HepG2 (cell line): ENCODE measurements at regions not wholly inside any gene's neighbourhood (a gene's known extent, or its start where the extent isn't known, plus 50 kb on each side); places are given as distances from the start of the nearest gene placed in this dataset.
A peak's percentile ranks its signal among the peaks of the same experiment; 100 is the strongest.

Source experiments
- AHDC1 ChIP-seq: sonication (generic); formaldehyde crosslinking; IDR thresholded peaks from 2 replicates; pipeline ENCODE4 v1.5.1; 2020; ENCODE audit warnings: mild to moderate bottlenecking, missing genetic modification reagents, borderline replicate concordance
- DNMT3B ChIP-seq: conservative IDR thresholded peaks from 2 replicates; pipeline ENCODE4 v1.6.1; 2016; ENCODE audit warnings: missing biosample characterization, control low read depth
- DR1 ChIP-seq: sonication (generic); formaldehyde crosslinking; IDR thresholded peaks from 2 replicates; pipeline ENCODE4 v1.8.0; 2021; ENCODE audit warnings: mild to moderate bottlenecking, missing genetic modification reagents, inconsistent platforms
- FOXA1 ChIP-seq, 2 experiments: fragments of 450-650 bp in 1 of 2; sonication (generic) in 1 of 2; formaldehyde crosslinking in 1 of 2; IDR thresholded peaks; 2 replicates each; pipeline versions ENCODE4 v1.4.0 to v1.6.1; 2016 to 2020; ENCODE audit warnings: missing genetic modification reagents in 1 of 2
- HOXA3 ChIP-seq: sonication (generic); formaldehyde crosslinking; IDR thresholded peaks from 2 replicates; pipeline ENCODE4 v1.5.0; 2020; ENCODE audit warnings: missing genetic modification reagents
- KAT7 ChIP-seq: IDR thresholded peaks from 2 replicates; pipeline ENCODE4 v1.6.1; 2018; ENCODE audit warnings: borderline replicate concordance, missing compliant biosample characterization
- ZHX2 ChIP-seq, 2 experiments: sonication (generic) in 1 of 2; formaldehyde crosslinking in 1 of 2; IDR thresholded peaks; 2 replicates each; pipeline versions ENCODE4 v1.6.1 to v1.9.0; 2014 to 2022; ENCODE audit warnings: antibody characterized with exemption in 1 of 2, borderline replicate concordance in 1 of 2, inconsistent platforms in 1 of 2, low read depth in 1 of 2, missing genetic modification reagents in 1 of 2
- ZNF10 ChIP-seq: sonication (generic); formaldehyde crosslinking; IDR thresholded peaks from 2 replicates; pipeline ENCODE4 v1.4.0; 2020; ENCODE audit warnings: mild to moderate bottlenecking, low read depth, missing genetic modification reagents, borderline replicate concordance
- ZNF225 ChIP-seq: sonication (generic); formaldehyde crosslinking; IDR thresholded peaks from 2 replicates; pipeline ENCODE4 v1.4.0; 2020; ENCODE audit warnings: mild to moderate bottlenecking, missing genetic modification reagents
- ZNF251 ChIP-seq: sonication (generic); formaldehyde crosslinking; IDR thresholded peaks from 2 replicates; pipeline ENCODE4 v1.9.0; 2021; ENCODE audit warnings: mild to moderate bottlenecking, missing genetic modification reagents
- ZNF343 ChIP-seq: sonication (generic); formaldehyde crosslinking; IDR thresholded peaks from 2 replicates; pipeline ENCODE4 v1.4.0; 2020; ENCODE audit warnings: mild to moderate bottlenecking, missing genetic modification reagents
- ZNF350 ChIP-seq: sonication (generic); formaldehyde crosslinking; IDR thresholded peaks from 2 replicates; pipeline ENCODE4 v1.4.0; 2020; ENCODE audit warnings: mild to moderate bottlenecking, low read depth, missing genetic modification reagents, borderline replicate concordance
- ZNF746 ChIP-seq: sonication (generic); formaldehyde crosslinking; IDR thresholded peaks from 2 replicates; pipeline ENCODE4 v1.8.0; 2022; ENCODE audit warnings: mild to moderate bottlenecking, missing genetic modification reagents
- TF ChIP-seq, protein P1 (sequence below): sonication (generic); formaldehyde crosslinking; IDR thresholded peaks from 2 replicates; pipeline ENCODE4 v1.5.0; 2020; ENCODE audit warnings: mild to moderate bottlenecking, missing genetic modification reagents

DNA sequence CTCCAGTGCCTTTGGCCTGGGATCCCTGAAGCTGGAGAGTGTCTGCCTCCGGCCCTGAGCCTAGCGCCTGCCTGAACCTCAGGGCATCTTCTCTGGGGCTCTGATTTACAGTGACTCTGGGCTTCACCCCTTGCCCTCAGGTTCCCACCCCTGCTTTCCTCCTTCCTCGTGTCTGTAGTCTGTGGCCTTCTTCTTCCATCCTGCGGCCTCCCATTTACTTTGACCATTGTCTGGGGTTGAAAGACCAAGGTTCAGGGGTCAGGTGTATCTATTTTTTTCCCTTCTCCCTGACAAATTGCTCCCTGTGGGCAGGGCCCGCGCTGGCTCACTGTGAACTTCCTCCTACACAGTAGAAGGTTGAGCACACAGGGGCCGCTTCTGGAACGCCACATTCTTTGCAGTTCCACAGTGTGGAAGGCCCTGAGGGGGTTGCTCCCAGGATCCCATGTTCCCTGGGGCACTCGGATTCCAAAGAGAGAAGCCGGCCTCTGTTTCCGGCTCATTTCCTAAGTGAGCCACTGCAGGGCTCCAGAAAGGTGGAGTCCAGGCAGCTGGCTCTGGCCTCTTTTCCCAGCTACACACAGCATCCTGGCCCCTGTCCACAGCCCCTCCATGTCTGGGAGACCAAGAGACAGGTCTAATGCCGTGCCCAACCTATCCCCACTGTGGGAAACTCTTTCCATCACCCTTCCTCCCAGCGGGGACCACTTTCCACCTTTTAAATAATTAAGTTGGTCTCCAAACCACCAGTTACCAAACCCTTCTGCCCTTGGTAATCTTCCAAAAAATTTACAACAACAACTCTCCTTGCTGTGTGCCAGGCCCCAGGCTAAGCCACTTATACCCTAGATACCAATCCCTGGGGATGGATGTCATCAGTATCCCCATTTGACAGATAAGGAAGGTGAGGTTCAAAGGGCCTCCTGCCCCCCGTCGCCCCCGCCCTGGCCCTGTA lies 140.3 kb upstream of the IER5L start (continued):
- 0 out of 2 replicates have a peak, but pooled peaks have one; percentile 45 for TF ChIP-seq AHDC1 (CRISPR knock-in tag)
- no peak for TF ChIP-seq ZNF251 (CRISPR knock-in tag)
- TF ChIP-seq FOXA1 (IDR thresholded peaks at IDR 0.05): no peak
- no peak for TF ChIP-seq FOXA1 (CRISPR knock-in tag; IDR thresholded peaks at IDR 0.05)
- TF ChIP-seq ZNF343 (CRISPR knock-in tag): no peak
- TF ChIP-seq KAT7 (CRISPR knock-in tag): no peak
- no peak for TF ChIP-seq DR1
- TF ChIP-seq ZNF746: peak; percentile 37; the same call in 1 of the 2 replicates
- TF ChIP-seq ZNF10: no peak
- TF ChIP-seq HOXA3 (CRISPR knock-in tag): peak; percentile 14; the same call in 1 of the 2 replicates
- TF ChIP-seq ZNF350: no peak; the same call in 1 of the 2 replicates
- no peak for TF ChIP-seq ZNF225 (CRISPR knock-in tag)
- no peak for TF ChIP-seq ZHX2 (IDR thresholded peaks at IDR 0.05; ENCODE audit: low read depth)
- no peak for TF ChIP-seq ZHX2 (CRISPR knock-in tag; IDR thresholded peaks at IDR 0.05; ENCODE audit: borderline replicate concordance)
- no peak for TF ChIP-seq DNMT3B
- TF ChIP-seq, protein P1, sequence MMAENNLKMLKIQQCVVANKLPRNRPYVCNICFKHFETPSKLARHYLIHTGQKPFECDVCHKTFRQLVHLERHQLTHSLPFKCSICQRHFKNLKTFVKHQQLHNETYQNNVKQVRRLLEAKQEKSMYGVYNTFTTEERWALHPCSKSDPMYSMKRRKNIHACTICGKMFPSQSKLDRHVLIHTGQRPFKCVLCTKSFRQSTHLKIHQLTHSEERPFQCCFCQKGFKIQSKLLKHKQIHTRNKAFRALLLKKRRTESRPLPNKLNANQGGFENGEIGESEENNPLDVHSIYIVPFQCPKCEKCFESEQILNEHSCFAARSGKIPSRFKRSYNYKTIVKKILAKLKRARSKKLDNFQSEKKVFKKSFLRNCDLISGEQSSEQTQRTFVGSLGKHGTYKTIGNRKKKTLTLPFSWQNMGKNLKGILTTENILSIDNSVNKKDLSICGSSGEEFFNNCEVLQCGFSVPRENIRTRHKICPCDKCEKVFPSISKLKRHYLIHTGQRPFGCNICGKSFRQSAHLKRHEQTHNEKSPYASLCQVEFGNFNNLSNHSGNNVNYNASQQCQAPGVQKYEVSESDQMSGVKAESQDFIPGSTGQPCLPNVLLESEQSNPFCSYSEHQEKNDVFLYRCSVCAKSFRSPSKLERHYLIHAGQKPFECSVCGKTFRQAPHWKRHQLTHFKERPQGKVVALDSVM: peak; percentile 69
